DMS 273 (cell line): ENCODE measurements at regions not wholly inside any gene's neighbourhood (a gene's known extent, or its start where the extent isn't known, plus 50 kb on each side); places are given as distances from the start of the nearest gene placed in this dataset.
A peak's percentile ranks its signal among the peaks of the same experiment; 100 is the strongest.

Experiments used
- DNase-seq: peaks from one replicate; lab custom pipeline; 2025; ENCODE audit not compliant: unreplicated experiment; lab: John Stamatoyannopoulos, UW

- DNase-seq: no peak
These were observed 63.0 kb downstream of the C5orf15 start for GRCh38 chr5:133905424-133905823.

- no peak for DNase-seq
These were observed 63.8 kb downstream of the C5orf15 start for GRCh38 chr5:133904641-133905040.

GRCh38 chr5:133902511-133903118 lies 65.8 kb downstream of the C5orf15 start:
- peak; percentile 86 for DNase-seq

- DNase-seq: peak; percentile 31
These were observed 67.7 kb downstream of the C5orf15 start for GRCh38 chr5:133900534-133901270.

- no peak for DNase-seq
These were observed 68.9 kb downstream of the C5orf15 start for GRCh38 chr5:133899506-133899905.

GRCh38 chr5:133898440-133898839 lies 70.0 kb downstream of the C5orf15 start:
- DNase-seq: no peak

GRCh38 chr5:133897431-133897830 lies 71.0 kb downstream of the C5orf15 start:
- no peak for DNase-seq

- no peak for DNase-seq
These were observed 71.6 kb downstream of the C5orf15 start for GRCh38 chr5:133896873-133897272.

- no peak for DNase-seq
These were observed 72.2 kb downstream of the C5orf15 start for GRCh38 chr5:133895979-133896845.

- no peak for DNase-seq
These were observed 74.3 kb downstream of the C5orf15 start for GRCh38 chr5:133894143-133894542.

- no peak for DNase-seq
These were observed 75.7 kb downstream of the C5orf15 start for GRCh38 chr5:133892774-133893173.

- DNase-seq: no peak
These were observed 76.1 kb downstream of the C5orf15 start for GRCh38 chr5:133892306-133892705.

- no peak for DNase-seq
These were observed 77.0 kb downstream of the C5orf15 start for GRCh38 chr5:133891390-133891789.

GRCh38 chr5:133890776-133891280 lies 77.6 kb downstream of the C5orf15 start:
- DNase-seq: no peak

- DNase-seq: no peak
These were observed 78.1 kb downstream of the C5orf15 start for GRCh38 chr5:133890314-133890713.

- DNase-seq: no peak
These were observed 79.0 kb downstream of the C5orf15 start for GRCh38 chr5:133889271-133889905.

- peak; percentile 43 for DNase-seq
These were observed 79.8 kb downstream of the C5orf15 start for GRCh38 chr5:133888625-133888991.

- DNase-seq: no peak
These were observed 82.9 kb downstream of the C5orf15 start for GRCh38 chr5:133885566-133885965.

- peak; percentile 48 for DNase-seq
These were observed 83.7 kb downstream of the C5orf15 start for GRCh38 chr5:133884569-133885311.

- no peak for DNase-seq
These were observed 84.5 kb downstream of the C5orf15 start for GRCh38 chr5:133883916-133884315.
